BLaER1 treated with 17β-estradiol and CSF1 and Interleukin-3, amounts not matched to agents 10 nM and 100 nM (cell line): ENCODE measurements at regions not wholly inside any gene's neighbourhood (a gene's known extent, or its start where the extent isn't known, plus 50 kb on each side); places are given as distances from the start of the nearest gene placed in this dataset.
A peak's percentile ranks its signal among the peaks of the same experiment; 100 is the strongest.

Experiments used
- H3K27ac ChIP-seq, 11 experiments: shearing (Covaris generic); formaldehyde crosslinking; 2 replicates each; pipeline ENCODE4 v1.8.1; 2022
- H3K27me3 ChIP-seq, 11 experiments: shearing (Covaris generic); formaldehyde crosslinking; 2 replicates each; pipeline ENCODE4 v1.8.1; 2022
- H3K36me3 ChIP-seq, 11 experiments: shearing (Covaris generic); formaldehyde crosslinking; 2 replicates each; pipeline ENCODE4 v1.8.1; 2022
- H3K4me1 ChIP-seq, 10 experiments: shearing (Covaris generic); formaldehyde crosslinking; 2 replicates each; pipeline ENCODE4 v1.8.1; 2022
- H3K4me2 ChIP-seq, 11 experiments: shearing (Covaris generic); formaldehyde crosslinking; 2 replicates each; pipeline ENCODE4 v1.8.1; 2022
- H3K4me3 ChIP-seq, 10 experiments: shearing (Covaris generic); formaldehyde crosslinking; 2 replicates each; pipeline ENCODE4 v1.8.1; 2022
- H3K9ac ChIP-seq, 11 experiments: shearing (Covaris generic); formaldehyde crosslinking; 2 replicates each; pipeline ENCODE4 v1.8.1; 2022
- H3K9me3 ChIP-seq, 11 experiments: shearing (Covaris generic); formaldehyde crosslinking; replicated peaks in 1 of 11; 2 replicates each; pipeline ENCODE4 v1.8.1; 2022
- H4K20me1 ChIP-seq, 11 experiments: shearing (Covaris generic); formaldehyde crosslinking; 2 replicates each; pipeline ENCODE4 v1.8.1; 2022
- Cebpa-rat ChIP-seq, 11 experiments: shearing (Covaris generic); IDR thresholded peaks; 2 replicates each; pipeline ENCODE4 v1.8.1; 2022

GRCh38 chr1:3984586-3984985, 84.5 kb upstream of the C1orf174 start:
- Histone ChIP-seq H3K4me2 (peak overlapping the region; percentile 73 to 94 (median 81)), H3K27ac (peak overlapping the region in 6 of 11 experiments; percentile 30 to 85 (median 72); a peak in 10 of 22 replicates), H3K27me3 (peaks cover 0 to 53% (median 0%) of the 10 kb centered on the region in 11 experiments; a peak in 5 of 22 replicates), H3K36me3 (no peaks in the 10 kb centered on the region), H3K9me3 (peaks cover 0 to 19% (median 7%) of the 10 kb centered on the region in 11 experiments; a peak in 11 of 22 replicates), H4K20me1 (peaks cover 0 to 13% (median 0%) of the 10 kb centered on the region in 11 experiments; a peak in 3 of 22 replicates), H3K4me1 (peaks cover 37 to 51% (median 45%) of the 10 kb centered on the region in 10 experiments), H3K4me3 (no peak overlapping the region), H3K9ac (peak overlapping the region in 6 of 11 experiments; percentile 16 to 69 (median 56); a peak in 6 of 22 replicates)
- no peak for TF ChIP-seq Cebpa-rat (IDR thresholded peaks at IDR 0.05)

GRCh38 chr1:3986686-3987218, 86.7 kb upstream of the C1orf174 start:
- Histone ChIP-seq H3K4me2 (no peak overlapping the region), H3K27ac (no peak overlapping the region), H3K4me1 (peaks cover 33 to 37% (median 35%) of the 10 kb centered on the region in 10 experiments), H3K9me3 (peaks cover 0 to 14% (median 7%) of the 10 kb centered on the region in 11 experiments; a peak in 5 of 22 replicates), H3K4me3 (no peak overlapping the region), H3K36me3 (no peaks in the 10 kb centered on the region), H3K27me3 (peaks cover 0 to 32% (median 0%) of the 10 kb centered on the region in 11 experiments; a peak in 5 of 22 replicates), H4K20me1 (peaks cover 0 to 11% (median 0%) of the 10 kb centered on the region in 11 experiments; a peak in 3 of 22 replicates), H3K9ac (no peak overlapping the region)
- no peak for TF ChIP-seq Cebpa-rat (IDR thresholded peaks at IDR 0.05)

DNA sequence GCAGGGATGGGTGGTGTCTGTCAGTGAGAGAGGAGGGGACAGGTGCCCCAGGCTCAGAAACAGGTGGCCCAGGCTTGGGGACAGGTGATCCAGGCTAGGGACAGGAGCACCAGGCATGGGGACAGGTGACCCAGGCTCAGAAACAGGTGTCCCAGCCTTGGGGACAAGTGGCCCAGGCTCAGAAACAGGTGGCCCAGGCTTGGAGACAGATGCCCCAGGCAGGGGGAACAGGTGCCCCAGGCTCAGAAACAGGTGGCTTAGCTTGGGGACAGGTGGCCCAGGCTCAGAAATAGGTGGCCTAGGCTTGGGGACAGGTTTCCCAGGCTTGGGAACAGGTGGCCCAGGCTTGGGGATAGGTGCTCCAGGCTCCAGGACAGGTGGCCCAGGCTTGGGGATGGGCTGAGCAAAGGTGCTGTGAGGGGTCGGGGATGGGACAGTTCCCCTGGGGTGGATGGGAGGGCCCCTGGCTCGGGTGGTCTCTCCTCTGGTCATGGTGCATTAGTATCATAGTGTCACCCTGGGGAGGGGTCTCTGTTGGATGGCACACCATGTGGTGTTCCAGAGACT, 87.7 kb upstream of the C1orf174 start:
- Histone ChIP-seq H4K20me1 (peaks cover 0 to 8% (median 0%) of the 10 kb centered on the region in 11 experiments; a peak in 3 of 22 replicates), H3K4me2 (no peak overlapping the region), H3K9ac (no peak overlapping the region), H3K27me3 (peaks cover 0 to 22% (median 0%) of the 10 kb centered on the region in 11 experiments; a peak in 4 of 22 replicates), H3K4me1 (peaks cover 23 to 27% (median 25%) of the 10 kb centered on the region in 10 experiments), H3K4me3 (no peak overlapping the region), H3K36me3 (no peaks in the 10 kb centered on the region), H3K9me3 (peaks cover 0 to 14% (median 7%) of the 10 kb centered on the region in 11 experiments; a peak in 5 of 22 replicates), H3K27ac (no peak overlapping the region)
- TF ChIP-seq Cebpa-rat (IDR thresholded peaks at IDR 0.05): no peak

- no peak for TF ChIP-seq Cebpa-rat (IDR thresholded peaks at IDR 0.05)
- Histone ChIP-seq H4K20me1 (peaks cover 0 to 8% (median 0%) of the 10 kb centered on the region in 11 experiments; a peak in 3 of 22 replicates), H3K27ac (no peak overlapping the region), H3K4me1 (peaks cover 16 to 20% (median 18%) of the 10 kb centered on the region in 10 experiments), H3K36me3 (no peaks in the 10 kb centered on the region), H3K9me3 (peaks cover 0 to 14% (median 7%) of the 10 kb centered on the region in 11 experiments; a peak in 5 of 22 replicates), H3K4me2 (no peak overlapping the region), H3K9ac (no peak overlapping the region), H3K27me3 (peaks cover 0 to 16% (median 0%) of the 10 kb centered on the region in 11 experiments; a peak in 4 of 22 replicates), H3K4me3 (no peak overlapping the region)
These were observed 88.4 kb upstream of the C1orf174 start for GRCh38 chr1:3988431-3988830.

DNA sequence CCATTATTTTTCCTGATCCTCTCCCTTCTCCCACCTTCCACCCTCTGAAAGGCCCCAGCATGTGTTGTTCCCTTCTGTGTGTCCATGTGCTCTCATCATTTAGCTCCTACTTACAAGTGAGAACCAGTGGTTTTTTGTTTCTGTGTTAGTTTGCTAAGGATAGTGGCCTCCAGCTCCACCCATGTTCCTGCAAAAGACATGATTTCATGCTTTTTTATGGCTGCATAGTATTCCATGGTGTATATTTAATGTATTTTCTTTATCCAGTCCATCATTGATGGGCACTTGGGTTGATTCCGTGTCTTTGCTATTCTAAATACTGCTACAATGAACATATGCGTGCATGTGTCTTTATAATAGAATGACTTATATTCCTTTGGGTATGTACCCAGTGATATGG, 89.4 kb upstream of the C1orf174 start:
- Histone ChIP-seq H3K4me2 (no peak overlapping the region), H3K4me3 (no peak overlapping the region), H3K9me3 (peaks cover 0 to 14% (median 7%) of the 10 kb centered on the region in 11 experiments; a peak in 5 of 22 replicates), H3K4me1 (peaks cover 6 to 10% (median 8%) of the 10 kb centered on the region in 10 experiments), H3K27ac (no peak overlapping the region), H3K36me3 (no peaks in the 10 kb centered on the region), H3K27me3 (peaks cover 0 to 13% (median 0%) of the 10 kb centered on the region in 11 experiments; a peak in 4 of 22 replicates), H3K9ac (no peak overlapping the region), H4K20me1 (peaks cover 0 to 6% (median 0%) of the 10 kb centered on the region in 11 experiments; a peak in 3 of 22 replicates)
- TF ChIP-seq Cebpa-rat (IDR thresholded peaks at IDR 0.05): no peak

GRCh38 chr1:3992103-3992556, 92.1 kb upstream of the C1orf174 start:
- H4K20me1 ChIP-seq: peaks cover 0 to 8% (median 0%) of the 10 kb centered on the region in 11 experiments; a peak in 3 of 22 replicates
- H3K4me1 ChIP-seq: no peaks in the 10 kb centered on the region; a peak in 1 of 20 replicates
- no peak overlapping the region for H3K9ac ChIP-seq
- no peak overlapping the region for H3K27ac ChIP-seq
- no peak overlapping the region for H3K4me3 ChIP-seq
- peaks cover 0 to 14% (median 7%) of the 10 kb centered on the region in 11 experiments; a peak in 5 of 22 replicates for H3K9me3 ChIP-seq
- H3K27me3 ChIP-seq: peaks cover 0 to 3% (median 0%) of the 10 kb centered on the region in 11 experiments; a peak in 1 of 22 replicates
- TF ChIP-seq Cebpa-rat (IDR thresholded peaks at IDR 0.05): no peak
- H3K36me3 ChIP-seq: no peaks in the 10 kb centered on the region
- no peak overlapping the region for H3K4me2 ChIP-seq

DNA sequence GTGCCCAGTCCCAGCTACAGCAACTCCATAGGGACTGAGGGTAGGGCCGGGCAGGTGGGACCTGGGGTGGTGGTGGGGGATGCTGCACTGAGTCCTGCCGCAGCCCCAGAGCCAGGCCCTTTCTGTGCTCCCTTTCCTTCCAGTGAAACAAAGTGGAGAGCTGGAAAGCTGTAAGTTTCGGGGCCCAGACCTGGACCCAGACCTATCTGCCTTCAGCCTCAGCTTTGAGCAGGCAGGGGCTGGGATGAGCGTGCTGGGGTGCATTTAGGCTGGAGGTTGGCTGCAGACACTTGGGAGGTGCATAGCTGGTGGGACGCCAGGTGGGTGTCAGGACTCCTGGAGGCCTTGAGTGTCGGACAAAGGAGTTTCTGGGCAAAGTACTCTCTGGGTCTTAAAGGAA, 92.7 kb upstream of the C1orf174 start:
- H3K4me1 ChIP-seq: no peaks in the 10 kb centered on the region; a peak in 1 of 20 replicates
- no peak overlapping the region for H3K9ac ChIP-seq
- no peaks in the 10 kb centered on the region for H3K36me3 ChIP-seq
- H3K27me3 ChIP-seq: no peaks in the 10 kb centered on the region
- H4K20me1 ChIP-seq: peaks cover 0 to 8% (median 0%) of the 10 kb centered on the region in 11 experiments; a peak in 3 of 22 replicates
- H3K4me2 ChIP-seq: no peak overlapping the region
- H3K27ac ChIP-seq: no peak overlapping the region
- peaks cover 0 to 14% (median 7%) of the 10 kb centered on the region in 11 experiments; a peak in 5 of 22 replicates for H3K9me3 ChIP-seq
- TF ChIP-seq Cebpa-rat (IDR thresholded peaks at IDR 0.05): no peak
- no peak overlapping the region for H3K4me3 ChIP-seq

DNA sequence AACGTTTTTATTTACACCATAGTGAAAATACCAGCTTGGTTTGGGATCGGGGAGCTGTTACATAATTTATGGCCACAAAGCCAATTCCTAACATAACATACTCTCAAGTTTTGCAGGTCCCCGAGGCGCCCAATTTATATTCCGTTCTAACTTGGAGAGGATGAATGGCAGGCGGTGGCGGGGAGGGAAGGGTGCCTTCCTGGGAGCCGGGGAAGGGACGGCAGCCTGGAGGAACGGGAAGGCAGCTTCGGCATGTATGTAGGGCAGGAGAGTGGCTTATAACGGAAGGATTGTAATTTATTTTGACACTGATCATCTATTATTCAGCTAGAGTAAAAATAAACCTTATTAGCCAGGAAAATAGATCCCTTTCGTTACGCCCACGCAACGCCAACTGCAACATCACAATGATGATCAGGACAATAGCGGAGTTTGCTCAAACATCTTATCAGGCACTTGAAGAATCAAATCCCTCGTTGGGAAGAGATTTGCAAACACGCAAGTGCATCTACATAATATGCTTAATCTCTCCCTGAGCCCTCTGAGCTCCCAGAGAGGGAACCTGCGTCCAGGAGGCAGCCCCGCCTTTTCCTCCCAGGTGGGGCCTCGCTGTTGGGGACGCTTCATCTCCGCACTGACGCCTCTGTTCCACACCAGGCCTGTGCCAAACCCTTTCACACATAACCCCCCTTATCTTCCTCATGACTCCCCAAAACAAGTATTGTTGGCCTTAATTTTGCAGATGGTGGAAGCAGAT, 93.7 kb upstream of the C1orf174 start:
- TF ChIP-seq Cebpa-rat (IDR thresholded peaks at IDR 0.05): no peak
- no peaks in the 10 kb centered on the region for H3K36me3 ChIP-seq
- no peak overlapping the region for H3K4me3 ChIP-seq
- H3K9me3 ChIP-seq: peaks cover 0 to 14% (median 7%) of the 10 kb centered on the region in 11 experiments; a peak in 5 of 22 replicates
- no peak overlapping the region for H3K4me2 ChIP-seq
- H3K4me1 ChIP-seq: no peaks in the 10 kb centered on the region; a peak in 1 of 20 replicates
- H3K27ac ChIP-seq: no peak overlapping the region
- H3K27me3 ChIP-seq: peaks cover 0 to 2% (median 0%) of the 10 kb centered on the region in 11 experiments; a peak in 3 of 22 replicates
- H4K20me1 ChIP-seq: peaks cover 0 to 8% (median 0%) of the 10 kb centered on the region in 11 experiments; a peak in 3 of 22 replicates
- H3K9ac ChIP-seq: no peak overlapping the region
